CD4-positive, alpha-beta T cell treated with Interleukin-6 for 4 hours (primary cell): ENCODE measurements at regions not wholly inside any gene's neighbourhood (a gene's known extent, or its start where the extent isn't known, plus 50 kb on each side); places are given as distances from the start of the nearest gene placed in this dataset.
"Not testable (repeated sequence)": the region's sequence is repeated elsewhere in the genome, so short reads cannot be mapped to it uniquely, and the experiment has no call there.

Experiments used
- DNase-seq: peaks from one replicate; pipeline ENCODE4 v3.0.0-alpha.2; 2020; ENCODE audit warnings: mixed read lengths

DNA sequence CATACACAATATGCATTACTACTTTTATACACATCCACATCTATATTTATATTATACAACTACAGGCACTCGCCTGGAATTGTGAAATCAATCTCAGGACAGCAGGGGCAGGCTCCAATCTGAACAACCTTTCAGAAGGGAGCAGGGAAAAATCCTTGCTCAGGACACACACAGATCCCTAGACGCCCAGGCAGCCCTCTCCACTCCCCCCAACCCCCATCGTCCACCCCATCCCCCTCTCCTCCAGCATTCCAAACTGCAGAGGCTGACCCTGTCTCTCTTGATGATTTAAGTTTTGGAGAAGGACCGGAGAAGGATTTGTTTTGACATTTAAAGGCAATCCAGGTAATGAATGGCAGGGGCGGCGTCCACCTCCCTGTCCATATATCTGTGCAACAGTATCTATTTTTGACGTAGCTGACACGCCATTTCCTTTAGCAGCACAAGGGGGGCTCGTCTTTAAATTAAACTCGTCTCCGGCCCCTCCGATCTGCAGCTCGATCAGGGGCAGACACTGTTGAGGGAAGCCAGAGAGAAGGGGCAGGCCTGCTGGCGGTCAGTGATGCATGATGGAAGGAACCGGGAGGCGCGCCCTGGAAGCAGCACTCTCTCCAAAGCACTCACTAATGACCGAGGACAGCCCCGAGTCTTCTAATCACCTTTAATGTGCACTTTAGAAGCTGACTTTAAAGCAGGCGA lies 95.0 kb upstream of the TBX5 start:
- DNase-seq: no peak

- DNase-seq: no peak
These were observed 94.2 kb upstream of the TBX5 start for GRCh38 chr12:114500131-114500530.

GRCh38 chr12:114499338-114499737 lies 93.4 kb upstream of the TBX5 start:
- no peak for DNase-seq

DNA sequence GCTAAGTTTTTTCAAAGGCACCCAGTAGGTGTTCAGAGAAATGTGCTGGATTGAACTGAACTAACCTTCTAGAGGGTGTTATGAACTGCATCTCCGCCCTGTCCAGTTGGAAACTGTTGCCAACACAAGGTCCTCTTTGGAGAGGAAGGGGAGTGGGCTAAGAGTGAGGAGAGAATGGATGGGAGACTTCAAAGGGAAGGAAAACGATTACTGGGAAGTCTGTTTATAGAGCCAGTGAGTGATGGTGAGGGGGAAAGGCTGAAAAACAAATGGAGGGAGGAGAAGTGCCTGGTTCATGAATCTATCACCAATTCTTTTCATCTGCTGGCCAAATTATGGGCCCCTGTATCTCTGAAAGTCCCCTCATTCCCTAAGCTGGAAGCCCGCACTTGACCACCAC lies 86.0 kb upstream of the TBX5 start:
- no peak for DNase-seq

GRCh38 chr12:114484822-114485459 lies 79.0 kb upstream of the TBX5 start:
- not testable (repeated sequence) for DNase-seq

DNA sequence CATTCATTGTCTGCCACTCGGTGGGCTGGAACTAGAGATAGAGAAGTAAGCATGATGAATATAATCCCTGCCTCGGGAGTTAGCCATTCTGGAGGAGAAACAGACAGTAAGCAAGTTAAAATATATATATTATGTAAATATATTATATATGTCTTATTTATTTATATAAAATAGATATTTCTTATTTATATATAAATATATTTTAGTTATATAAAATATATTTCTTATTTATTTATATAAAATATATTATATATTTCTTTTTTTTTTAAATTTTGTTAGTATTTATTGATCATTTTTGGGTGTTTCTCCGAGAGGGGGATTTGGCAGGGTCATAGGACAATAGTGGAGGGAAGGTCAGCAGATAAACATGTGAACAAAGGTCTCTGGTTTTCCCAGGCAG lies 78.1 kb upstream of the TBX5 start:
- no peak for DNase-seq

DNA sequence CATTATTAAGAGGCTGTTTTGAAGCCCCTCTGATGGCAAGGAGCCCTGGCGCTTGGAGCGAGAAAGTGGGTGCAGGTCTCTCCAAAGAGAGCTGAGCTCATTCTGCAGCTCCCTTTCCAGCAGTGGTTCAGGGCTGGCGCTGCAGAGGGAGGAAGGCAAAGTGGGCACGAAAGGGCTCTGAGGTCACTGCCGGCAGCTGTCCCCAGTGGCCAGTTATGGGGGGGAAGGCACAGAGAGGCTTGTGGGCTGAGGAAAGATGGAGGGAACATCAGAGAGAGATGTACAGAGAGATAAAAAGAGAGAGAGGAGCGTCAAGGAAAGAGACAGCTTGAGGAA lies 75.2 kb upstream of the TBX5 start:
- DNase-seq: no peak

GRCh38 chr12:114480337-114481199 lies 74.6 kb upstream of the TBX5 start:
- no peak for DNase-seq

- no peak for DNase-seq
These were observed 73.9 kb upstream of the TBX5 start for GRCh38 chr12:114479831-114480230.

- no peak for DNase-seq
These were observed 72.9 kb upstream of the TBX5 start for GRCh38 chr12:114478865-114479264.

- no peak for DNase-seq
These were observed 72.0 kb upstream of the TBX5 start for GRCh38 chr12:114477989-114478395.

GRCh38 chr12:114476159-114476558 lies 70.2 kb upstream of the TBX5 start:
- no peak for DNase-seq

GRCh38 chr12:114473717-114474116 lies 67.8 kb upstream of the TBX5 start:
- no peak for DNase-seq

DNA sequence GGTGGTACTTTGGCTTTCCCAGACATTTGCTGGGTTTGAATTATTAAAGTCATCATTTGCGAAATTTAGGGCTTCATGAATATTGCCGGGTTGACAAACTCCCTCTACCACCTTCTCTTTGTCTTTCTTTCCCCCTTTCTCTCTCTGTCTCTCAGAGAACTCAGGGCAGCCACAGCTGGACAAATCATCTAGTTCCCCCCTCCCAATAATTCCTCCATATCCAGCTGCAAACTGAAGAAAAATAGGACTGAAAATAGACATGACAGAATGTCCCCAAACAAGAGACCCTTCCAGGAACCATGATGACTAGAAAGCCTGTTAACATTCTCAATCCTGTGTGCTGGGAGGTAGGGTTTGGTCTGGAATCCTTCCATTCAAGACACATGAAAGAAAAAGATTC lies 67.1 kb upstream of the TBX5 start:
- DNase-seq: no peak

GRCh38 chr12:114457620-114458019 lies 51.7 kb upstream of the TBX5 start:
- no peak for DNase-seq
